HEK293T (cell line): ENCODE measurements at regions not wholly inside any gene's neighbourhood (a gene's known extent, or its start where the extent isn't known, plus 50 kb on each side); places are given as distances from the start of the nearest gene placed in this dataset.

Source experiments
- CTCF ChIA-PET: fragments of 350-600 bp; formaldehyde crosslinking; extraction: SDS; loops from one replicate; lab custom pipeline; 2021; ENCODE audit warnings: antibody characterized with exemption, inconsistent platforms; lab: Yijun Ruan, JAX
- POLR2A ChIA-PET: fragments of 350-600 bp; formaldehyde crosslinking; extraction: SDS; loops from one replicate; lab custom pipeline; 2020; ENCODE audit warnings: antibody characterized with exemption, inconsistent platforms; lab: Yijun Ruan, JAX
- DNase-seq: peaks from one replicate; pipeline ENCODE4 v3.0.0; 2012; ENCODE audit warnings: mixed read lengths; ENCODE audit errors: extremely low spot score
- ARNT ChIP-seq: fragments of 450-650 bp; IDR thresholded peaks from 2 replicates; pipeline ENCODE4 v1.6.1; 2017; ENCODE audit warnings: mild to moderate bottlenecking
- BHLHE40 ChIP-seq: fragments of 450-650 bp; IDR thresholded peaks from 2 replicates; pipeline ENCODE4 v1.6.1; 2016; ENCODE audit warnings: mild to moderate bottlenecking, moderate library complexity, borderline replicate concordance
- CTBP1 ChIP-seq: fragments of 450-650 bp; IDR thresholded peaks from 2 replicates; pipeline ENCODE4 v1.6.1; 2016; ENCODE audit warnings: borderline replicate concordance
- ELF4 ChIP-seq: fragments of 450-650 bp; IDR thresholded peaks from 2 replicates; pipeline ENCODE4 v1.6.1; 2017; ENCODE audit warnings: antibody characterized with exemption
- FOXA1 ChIP-seq: fragments of 450-650 bp; IDR thresholded peaks from 2 replicates; pipeline ENCODE4 v1.6.1; 2016; ENCODE audit warnings: mild to moderate bottlenecking
- FOXK2 ChIP-seq: fragments of 450-650 bp; IDR thresholded peaks from 2 replicates; pipeline ENCODE4 v1.6.1; 2016; ENCODE audit warnings: mild to moderate bottlenecking
- FOXM1 ChIP-seq: fragments of 450-650 bp; IDR thresholded peaks from 2 replicates; pipeline ENCODE4 v1.6.1; 2017; ENCODE audit warnings: mild to moderate bottlenecking, borderline replicate concordance
- HDGF ChIP-seq: fragments of 450-650 bp; IDR thresholded peaks from 2 replicates; pipeline ENCODE4 v1.6.1; 2017; ENCODE audit warnings: antibody characterized with exemption, borderline replicate concordance
- L3MBTL2 ChIP-seq: fragments of 450-650 bp; conservative IDR thresholded peaks from 2 replicates; pipeline ENCODE4 v1.6.1; 2016; ENCODE audit warnings: mild to moderate bottlenecking
- LEF1 ChIP-seq: fragments of 450-650 bp; IDR thresholded peaks from 2 replicates; pipeline ENCODE4 v1.6.1; 2017; ENCODE audit warnings: mild to moderate bottlenecking, borderline replicate concordance
- NFRKB ChIP-seq: fragments of 450-650 bp; IDR thresholded peaks from 2 replicates; pipeline ENCODE4 v1.6.1; 2016; ENCODE audit warnings: mild to moderate bottlenecking, moderate library complexity
- SP1 ChIP-seq: fragments of 450-650 bp; IDR thresholded peaks from 2 replicates; pipeline ENCODE4 v1.6.1; 2017
- SUZ12 ChIP-seq: fragments of 450-650 bp; IDR thresholded peaks from 2 replicates; pipeline ENCODE4 v1.6.1; 2016; ENCODE audit warnings: mild to moderate bottlenecking
- TARDBP ChIP-seq: fragments of 450-650 bp; IDR thresholded peaks from 2 replicates; pipeline ENCODE4 v1.6.1; 2016
- ZNF384 ChIP-seq: fragments of 450-650 bp; IDR thresholded peaks from 2 replicates; pipeline ENCODE4 v1.6.1; 2016
- TF ChIP-seq, protein P1 (sequence below): fragments of 450-650 bp; IDR thresholded peaks from 2 replicates; pipeline ENCODE4 v1.6.1; 2016

DNA sequence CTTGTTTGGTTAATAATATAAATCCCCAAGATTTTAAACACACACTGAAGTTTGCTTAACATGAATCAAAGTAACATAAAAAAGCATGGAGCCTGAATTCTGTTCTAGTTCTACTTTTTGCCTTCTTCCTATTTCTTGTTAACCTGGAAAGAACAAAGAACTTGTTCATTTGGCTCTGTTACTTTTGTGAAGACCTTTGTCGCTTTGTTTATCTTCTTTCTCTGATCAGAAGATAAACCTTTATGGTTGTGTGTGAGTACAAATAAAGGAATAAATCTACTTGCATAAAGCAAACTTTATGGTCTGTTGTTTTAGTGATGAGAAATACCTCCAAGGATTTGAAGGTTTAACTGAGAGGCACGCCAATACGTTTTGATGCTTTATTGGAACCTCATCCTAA is 210.1 kb upstream of the SATB1 start:
- no peak for DNase-seq
- no peak for TF ChIP-seq ELF4
- no peak for TF ChIP-seq FOXK2
- no peak for TF ChIP-seq NFRKB
- TF ChIP-seq LEF1: no peak
- no peak for TF ChIP-seq FOXA1
- no peak for TF ChIP-seq BHLHE40
- TF ChIP-seq L3MBTL2: no peak
- no peak for TF ChIP-seq SUZ12
- TF ChIP-seq SP1: no peak
- TF ChIP-seq TARDBP: no peak
- no peak for TF ChIP-seq CTBP1
- TF ChIP-seq ARNT: no peak
- ChIA-PET CTCF (no interaction called here), POLR2A (no interaction called here)

DNA sequence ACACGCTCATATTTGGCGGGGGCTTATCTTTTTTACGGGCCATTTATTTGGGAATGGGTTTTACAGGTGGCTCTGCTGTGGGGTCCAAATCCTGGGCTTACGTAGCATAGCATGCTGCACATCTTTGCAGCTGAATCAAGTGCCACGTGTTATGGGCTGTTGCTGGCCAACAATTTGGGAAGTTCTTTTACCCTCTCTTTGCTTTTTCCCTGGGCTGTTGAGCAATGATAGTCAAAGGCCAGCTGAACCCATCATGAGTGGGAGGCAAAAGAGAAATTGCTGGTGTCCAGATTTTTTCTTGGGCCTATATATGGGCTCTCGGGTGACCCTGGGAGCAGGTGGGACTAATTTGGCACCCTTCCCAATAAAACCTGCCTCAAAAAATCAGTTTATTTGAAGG is 209.3 kb upstream of the SATB1 start:
- no peak for DNase-seq
- CTCF ChIA-PET: no interaction called here
- POLR2A ChIA-PET: no interaction called here
- TF ChIP-seq ARNT (no peak), SP1 (no peak)

DNA sequence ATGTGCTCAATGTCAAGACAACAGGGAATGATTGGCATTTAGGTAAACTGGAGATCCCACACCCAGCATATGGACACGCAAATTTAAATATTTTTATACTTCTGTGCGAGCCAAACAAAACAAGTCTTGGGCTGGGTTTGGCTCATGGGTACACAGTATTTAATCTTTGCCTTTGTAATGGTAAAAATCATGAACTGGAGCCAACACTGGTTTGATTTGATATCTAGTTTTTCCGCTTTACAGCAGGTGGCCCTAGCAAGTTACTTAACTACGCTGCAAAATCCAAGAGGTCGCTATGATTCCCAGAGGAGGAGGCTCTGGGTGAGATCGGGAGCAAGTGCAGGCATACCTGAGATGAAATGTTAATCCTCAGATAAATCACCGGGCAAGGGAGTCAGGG is 207.9 kb upstream of the SATB1 start:
- TF ChIP-seq FOXK2: no peak
- no peak for TF ChIP-seq HDGF
- TF ChIP-seq SUZ12: no peak
- TF ChIP-seq, protein P1, sequence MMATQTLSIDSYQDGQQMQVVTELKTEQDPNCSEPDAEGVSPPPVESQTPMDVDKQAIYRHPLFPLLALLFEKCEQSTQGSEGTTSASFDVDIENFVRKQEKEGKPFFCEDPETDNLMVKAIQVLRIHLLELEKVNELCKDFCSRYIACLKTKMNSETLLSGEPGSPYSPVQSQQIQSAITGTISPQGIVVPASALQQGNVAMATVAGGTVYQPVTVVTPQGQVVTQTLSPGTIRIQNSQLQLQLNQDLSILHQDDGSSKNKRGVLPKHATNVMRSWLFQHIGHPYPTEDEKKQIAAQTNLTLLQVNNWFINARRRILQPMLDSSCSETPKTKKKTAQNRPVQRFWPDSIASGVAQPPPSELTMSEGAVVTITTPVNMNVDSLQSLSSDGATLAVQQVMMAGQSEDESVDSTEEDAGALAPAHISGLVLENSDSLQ: no peak
- no peak for TF ChIP-seq BHLHE40
- no peak for TF ChIP-seq SP1
- TF ChIP-seq CTBP1: no peak
- TF ChIP-seq ELF4: no peak
- no peak for TF ChIP-seq L3MBTL2
- TF ChIP-seq TARDBP: no peak
- TF ChIP-seq FOXM1: no peak
- TF ChIP-seq ARNT: no peak
- TF ChIP-seq FOXA1: no peak
- no peak for TF ChIP-seq LEF1
- ChIA-PET CTCF (no interaction called here), POLR2A (no interaction called here)
- DNase-seq: no peak

DNA sequence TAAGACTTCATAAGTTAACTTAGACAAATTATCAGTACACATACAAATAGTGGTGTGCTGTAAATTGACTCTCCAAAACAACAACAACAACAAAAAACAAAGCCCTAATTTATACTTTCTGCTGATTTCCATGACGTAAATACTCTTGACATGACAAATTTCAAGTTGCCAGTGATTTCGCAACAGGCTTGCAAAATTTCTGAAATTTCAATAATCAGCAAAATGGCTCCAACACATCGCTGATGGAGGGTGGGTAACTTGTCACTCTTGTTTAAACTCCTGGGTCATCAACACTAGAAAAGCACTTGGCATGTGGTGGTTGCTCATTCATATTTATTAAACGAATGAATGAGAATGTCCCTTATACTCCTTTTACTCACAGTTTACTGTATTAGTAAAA is 205.2 kb upstream of the SATB1 start:
- POLR2A ChIA-PET: no interaction called here
- TF ChIP-seq SP1: no peak
- no peak for TF ChIP-seq FOXA1
- no peak for TF ChIP-seq TARDBP
- no peak for TF ChIP-seq FOXM1
- no peak for TF ChIP-seq LEF1
- no peak for TF ChIP-seq BHLHE40
- TF ChIP-seq, protein P1: no peak
- TF ChIP-seq NFRKB: no peak
- TF ChIP-seq HDGF: no peak
- no peak for DNase-seq
- CTCF ChIA-PET: no interaction called here

DNA sequence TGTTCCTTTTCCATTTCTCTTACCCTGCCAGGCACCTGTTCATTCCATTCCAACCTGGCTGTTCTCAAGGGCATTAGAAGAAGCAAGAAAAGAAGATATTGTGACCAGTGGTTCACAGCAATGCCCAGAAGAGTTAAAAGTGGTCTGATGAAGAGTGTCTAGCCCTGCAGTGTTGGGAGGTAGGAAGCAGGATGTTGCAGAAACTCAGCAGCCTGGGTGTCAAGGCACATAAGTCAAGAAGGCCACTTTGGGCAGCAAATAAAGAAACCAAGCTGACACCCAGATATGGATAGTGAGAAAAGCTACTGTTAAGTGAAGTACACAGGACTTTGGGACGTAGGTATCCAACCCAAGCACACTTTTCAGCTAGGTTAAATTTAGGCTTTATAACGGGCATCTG is 199.9 kb upstream of the SATB1 start:
- CTCF ChIA-PET: no interaction called here
- POLR2A ChIA-PET: no interaction called here

DNA sequence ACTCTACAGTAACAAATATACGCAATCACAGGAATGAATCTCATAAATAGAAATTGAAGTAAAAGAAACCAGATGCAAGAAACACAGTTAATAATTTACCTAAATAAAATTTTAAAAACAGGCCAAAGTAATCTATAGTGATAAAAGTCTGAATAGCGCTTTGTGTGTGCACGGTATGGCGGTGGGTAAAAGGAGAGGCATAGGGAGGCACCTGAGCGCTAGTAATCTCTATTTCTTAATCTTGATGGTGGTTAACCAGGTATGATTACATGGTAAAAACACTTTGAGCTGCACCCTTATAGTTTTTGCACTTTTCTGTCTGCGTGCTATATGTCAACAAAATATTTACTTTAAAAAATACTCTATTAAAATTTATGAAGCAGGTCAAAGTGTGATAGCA is 198.1 kb upstream of the SATB1 start:
- ChIA-PET POLR2A (no interaction called here), CTCF (no interaction called here)
- no peak for DNase-seq
- no peak for TF ChIP-seq HDGF
- no peak for TF ChIP-seq NFRKB
- TF ChIP-seq FOXM1: no peak
- TF ChIP-seq, protein P1: no peak
- no peak for TF ChIP-seq BHLHE40
- no peak for TF ChIP-seq TARDBP
- TF ChIP-seq SUZ12: no peak
- TF ChIP-seq ZNF384: no peak
- TF ChIP-seq ARNT: no peak
- TF ChIP-seq ELF4: no peak
- TF ChIP-seq LEF1: no peak
- no peak for TF ChIP-seq SP1
- TF ChIP-seq FOXK2: no peak
- TF ChIP-seq L3MBTL2: no peak
- no peak for TF ChIP-seq CTBP1

More for the DNA sequence above, 199.9 kb upstream of the SATB1 start:
- TF ChIP-seq L3MBTL2: no peak
- no peak for DNase-seq

DNA sequence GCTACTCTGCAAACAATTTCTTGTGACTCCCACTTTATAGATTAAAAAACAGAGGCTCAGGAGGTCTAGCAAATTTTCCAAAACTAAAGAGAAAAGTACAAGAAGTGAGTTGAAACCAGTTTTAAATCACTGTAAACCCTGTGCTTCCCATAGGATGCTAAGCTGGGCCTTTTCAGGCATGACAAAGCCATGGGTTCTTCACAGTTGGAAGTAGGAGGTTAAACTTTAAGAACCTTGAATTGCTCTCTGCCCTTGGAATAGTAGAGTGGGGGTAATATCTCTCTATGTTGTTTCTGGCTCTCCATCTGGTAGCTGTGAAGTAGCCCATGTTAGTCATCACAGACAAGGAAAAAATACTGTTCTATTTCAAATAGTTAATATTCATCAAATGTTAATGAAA is 193.6 kb upstream of the SATB1 start:
- ChIA-PET POLR2A (no interaction called here), CTCF (no interaction called here)
- DNase-seq: no peak
- TF ChIP-seq SUZ12 (no peak), SP1 (no peak), FOXK2 (no peak), HDGF (no peak), FOXM1 (no peak), NFRKB (no peak), L3MBTL2 (no peak), LEF1 (no peak), FOXA1 (no peak), CTBP1 (no peak), ARNT (no peak), BHLHE40 (no peak), TARDBP (no peak), ZNF384 (no peak), ELF4 (no peak)
- TF ChIP-seq, protein P1: no peak
